Osteocyte (in vitro differentiated cells): ENCODE measurements at regions not wholly inside any gene's neighbourhood (a gene's known extent, or its start where the extent isn't known, plus 50 kb on each side); places are given as distances from the start of the nearest gene placed in this dataset.
A peak's percentile ranks its signal among the peaks of the same experiment; 100 is the strongest.

Experiments used
- DNase-seq: peaks from one replicate; pipeline ENCODE4 v3.0.0; 2021; ENCODE audit warnings: mixed read lengths; ENCODE audit not compliant: unreplicated experiment; ENCODE audit errors: extremely low spot score
- H3K27ac Mint-ChIP-seq: one replicate; pipeline ENCODE4 v1.8.0; 2021; ENCODE audit warnings: mild to moderate bottlenecking, mixed read lengths; ENCODE audit not compliant: unreplicated experiment
- H3K27me3 Mint-ChIP-seq: one replicate; pipeline ENCODE4 v1.8.0; 2021; ENCODE audit warnings: mixed read lengths; ENCODE audit not compliant: unreplicated experiment
- H3K36me3 Mint-ChIP-seq: one replicate; pipeline ENCODE4 v1.8.0; 2021; ENCODE audit warnings: mixed read lengths; ENCODE audit not compliant: unreplicated experiment
- H3K4me1 Mint-ChIP-seq: one replicate; pipeline ENCODE4 v1.8.0; 2021; ENCODE audit warnings: mixed read lengths; ENCODE audit not compliant: unreplicated experiment
- H3K4me3 Mint-ChIP-seq: one replicate; pipeline ENCODE4 v1.8.0; 2021; ENCODE audit warnings: mild to moderate bottlenecking, moderate library complexity, mixed read lengths; ENCODE audit not compliant: unreplicated experiment
- H3K9me3 Mint-ChIP-seq: one replicate; pipeline ENCODE4 v1.8.0; 2021; ENCODE audit warnings: mixed read lengths; ENCODE audit not compliant: unreplicated experiment
- TF ChIP-seq, protein P1 (sequence below): fragments of 200-600 bp; sonication (generic); IDR thresholded peaks from 2 replicates; pipeline ENCODE4 v1.5.0; 2021; ENCODE audit warnings: antibody characterized with exemption, mild to moderate bottlenecking, moderate library complexity

DNA sequence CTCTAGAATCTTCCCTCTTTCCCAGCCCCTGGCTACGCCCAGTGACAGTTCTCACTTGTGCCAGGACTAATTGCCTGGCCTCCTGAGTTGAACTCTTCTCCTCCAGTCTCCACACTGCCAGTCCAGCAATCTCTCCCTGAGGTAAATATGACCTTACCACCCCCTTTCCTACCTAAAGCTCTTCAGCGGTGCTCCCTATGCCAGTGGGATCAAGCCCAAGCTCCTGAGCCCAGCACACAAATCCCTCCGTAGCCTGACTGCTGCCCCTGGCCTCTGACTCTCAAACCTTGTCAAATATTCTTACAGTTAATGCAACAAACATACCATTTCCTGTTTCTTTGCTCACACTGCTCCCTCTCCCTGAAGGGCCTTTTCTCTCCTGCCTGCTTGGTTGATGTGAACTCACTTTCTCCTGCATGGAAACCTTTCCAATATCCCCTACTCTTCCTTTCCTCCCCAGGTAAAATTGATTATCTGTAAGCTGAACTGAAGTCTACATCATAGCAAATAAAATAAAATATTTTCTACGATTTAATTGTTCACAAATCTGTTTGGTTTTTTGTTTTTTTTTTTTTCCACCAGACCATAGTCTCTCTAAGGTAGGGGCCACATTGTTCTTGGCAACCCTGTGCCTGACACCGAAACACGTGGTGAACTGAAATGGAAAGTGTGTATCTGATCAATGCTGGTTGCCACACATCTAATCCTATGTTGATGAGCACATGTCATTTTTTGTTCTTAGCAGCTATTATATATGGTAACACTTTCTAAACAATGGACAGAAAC lies 147.5 kb downstream of the SLC38A6 start:
- H3K4me3 Mint-ChIP-seq = no peak overlapping the region
- DNase-seq = no peak

DNA sequence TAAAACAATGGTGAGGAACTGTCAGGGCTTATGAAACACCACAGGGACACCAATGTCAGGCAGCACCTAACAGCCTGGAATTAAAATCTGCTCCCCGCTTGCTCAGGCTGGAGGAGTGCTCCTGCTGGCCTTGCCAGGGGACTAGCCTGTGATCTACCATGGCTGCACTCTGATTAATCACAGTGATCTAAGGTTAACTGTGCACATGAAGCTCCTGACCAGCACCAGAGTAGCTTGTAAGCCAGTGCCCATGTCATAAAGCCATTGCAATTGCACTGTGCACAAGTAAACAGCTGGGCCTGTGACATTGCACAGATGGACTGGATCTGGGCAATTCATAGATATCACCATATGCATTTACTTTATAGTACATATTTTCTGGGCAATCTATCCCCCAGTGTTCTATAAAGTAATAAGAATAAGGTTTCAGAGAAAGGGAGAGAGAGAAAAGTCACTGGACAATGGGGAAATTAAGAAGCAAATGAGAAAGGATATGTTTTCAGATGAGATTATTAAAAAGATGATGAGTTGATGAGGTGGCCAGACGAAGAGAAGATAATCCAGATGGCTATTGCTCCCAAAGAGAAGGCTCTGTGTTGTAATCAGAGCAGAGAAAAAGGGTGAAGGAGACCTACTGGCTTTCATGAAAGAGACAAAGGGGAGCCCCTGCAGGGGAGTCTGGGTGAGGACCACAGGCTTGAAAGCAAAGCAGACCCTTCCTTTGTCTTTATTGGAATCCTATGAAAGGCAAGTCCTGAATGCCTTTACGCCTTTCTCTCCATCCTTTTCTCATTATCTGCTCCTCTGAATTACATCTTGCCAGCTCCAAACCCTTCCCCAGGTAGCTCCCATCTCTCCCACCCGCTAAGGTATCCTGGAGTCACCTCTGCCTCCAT lies 145.8 kb downstream of the SLC38A6 start:
- H3K9me3 Mint-ChIP-seq = no peaks in the 10 kb centered on the region
- no peak for DNase-seq
- H3K4me3 Mint-ChIP-seq = no peak overlapping the region
- TF ChIP-seq, protein P1, sequence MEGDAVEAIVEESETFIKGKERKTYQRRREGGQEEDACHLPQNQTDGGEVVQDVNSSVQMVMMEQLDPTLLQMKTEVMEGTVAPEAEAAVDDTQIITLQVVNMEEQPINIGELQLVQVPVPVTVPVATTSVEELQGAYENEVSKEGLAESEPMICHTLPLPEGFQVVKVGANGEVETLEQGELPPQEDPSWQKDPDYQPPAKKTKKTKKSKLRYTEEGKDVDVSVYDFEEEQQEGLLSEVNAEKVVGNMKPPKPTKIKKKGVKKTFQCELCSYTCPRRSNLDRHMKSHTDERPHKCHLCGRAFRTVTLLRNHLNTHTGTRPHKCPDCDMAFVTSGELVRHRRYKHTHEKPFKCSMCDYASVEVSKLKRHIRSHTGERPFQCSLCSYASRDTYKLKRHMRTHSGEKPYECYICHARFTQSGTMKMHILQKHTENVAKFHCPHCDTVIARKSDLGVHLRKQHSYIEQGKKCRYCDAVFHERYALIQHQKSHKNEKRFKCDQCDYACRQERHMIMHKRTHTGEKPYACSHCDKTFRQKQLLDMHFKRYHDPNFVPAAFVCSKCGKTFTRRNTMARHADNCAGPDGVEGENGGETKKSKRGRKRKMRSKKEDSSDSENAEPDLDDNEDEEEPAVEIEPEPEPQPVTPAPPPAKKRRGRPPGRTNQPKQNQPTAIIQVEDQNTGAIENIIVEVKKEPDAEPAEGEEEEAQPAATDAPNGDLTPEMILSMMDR = no peak
- H3K4me1 Mint-ChIP-seq = peaks cover 47% of the 10 kb centered on the region
- H3K27me3 Mint-ChIP-seq = no peaks in the 10 kb centered on the region
- peak overlapping the region; percentile 9 for H3K27ac Mint-ChIP-seq
- H3K36me3 Mint-ChIP-seq = no peaks in the 10 kb centered on the region

More for the DNA sequence above, 147.5 kb downstream of the SLC38A6 start:
- Mint-ChIP-seq H3K9me3 (no peaks in the 10 kb centered on the region), H3K27me3 (no peaks in the 10 kb centered on the region), H3K27ac (peak overlapping the region; percentile 78), H3K36me3 (no peaks in the 10 kb centered on the region), H3K4me1 (peaks cover 50% of the 10 kb centered on the region)
- TF ChIP-seq, protein P1 = no peak

DNA sequence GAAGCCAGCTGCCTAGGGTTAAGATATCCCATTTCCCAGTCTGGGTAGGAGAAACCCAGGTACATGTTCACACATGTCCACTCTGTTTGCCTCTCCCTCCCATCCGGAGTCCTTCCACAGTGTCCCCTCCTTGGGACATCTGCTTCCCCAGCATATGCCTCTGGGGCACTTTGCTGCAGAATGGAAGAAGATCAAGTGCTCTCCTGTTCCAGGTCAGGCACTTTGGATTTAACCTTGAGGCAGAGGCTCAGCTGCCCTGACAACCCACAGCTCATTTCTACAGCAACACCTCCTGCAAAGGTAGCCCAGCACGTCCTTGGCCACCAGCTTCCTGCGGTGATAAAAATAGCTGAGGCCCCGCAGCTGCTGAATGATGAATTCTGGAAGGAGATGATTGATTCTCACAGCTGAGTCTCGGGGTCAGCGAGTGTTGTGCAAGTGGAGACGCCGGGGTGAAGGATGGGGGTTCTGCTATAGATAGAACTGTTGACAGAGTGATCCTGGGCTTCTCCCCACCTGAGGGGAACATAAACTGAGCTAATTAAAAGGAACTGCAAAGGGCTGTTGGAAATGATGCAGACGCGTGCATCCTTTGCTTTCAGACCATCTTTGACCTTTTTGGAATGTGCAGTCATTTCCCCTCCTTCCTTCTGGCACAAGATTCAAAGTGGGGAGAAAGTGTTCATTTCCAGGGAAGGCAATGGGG lies 145.0 kb downstream of the SLC38A6 start:
- TF ChIP-seq, protein P1 = no peak
- Mint-ChIP-seq H3K4me3 (no peak overlapping the region), H3K27me3 (no peaks in the 10 kb centered on the region), H3K4me1 (peaks cover 50% of the 10 kb centered on the region), H3K27ac (peak overlapping the region; percentile 6), H3K9me3 (no peaks in the 10 kb centered on the region), H3K36me3 (no peaks in the 10 kb centered on the region)
- no peak for DNase-seq

DNA sequence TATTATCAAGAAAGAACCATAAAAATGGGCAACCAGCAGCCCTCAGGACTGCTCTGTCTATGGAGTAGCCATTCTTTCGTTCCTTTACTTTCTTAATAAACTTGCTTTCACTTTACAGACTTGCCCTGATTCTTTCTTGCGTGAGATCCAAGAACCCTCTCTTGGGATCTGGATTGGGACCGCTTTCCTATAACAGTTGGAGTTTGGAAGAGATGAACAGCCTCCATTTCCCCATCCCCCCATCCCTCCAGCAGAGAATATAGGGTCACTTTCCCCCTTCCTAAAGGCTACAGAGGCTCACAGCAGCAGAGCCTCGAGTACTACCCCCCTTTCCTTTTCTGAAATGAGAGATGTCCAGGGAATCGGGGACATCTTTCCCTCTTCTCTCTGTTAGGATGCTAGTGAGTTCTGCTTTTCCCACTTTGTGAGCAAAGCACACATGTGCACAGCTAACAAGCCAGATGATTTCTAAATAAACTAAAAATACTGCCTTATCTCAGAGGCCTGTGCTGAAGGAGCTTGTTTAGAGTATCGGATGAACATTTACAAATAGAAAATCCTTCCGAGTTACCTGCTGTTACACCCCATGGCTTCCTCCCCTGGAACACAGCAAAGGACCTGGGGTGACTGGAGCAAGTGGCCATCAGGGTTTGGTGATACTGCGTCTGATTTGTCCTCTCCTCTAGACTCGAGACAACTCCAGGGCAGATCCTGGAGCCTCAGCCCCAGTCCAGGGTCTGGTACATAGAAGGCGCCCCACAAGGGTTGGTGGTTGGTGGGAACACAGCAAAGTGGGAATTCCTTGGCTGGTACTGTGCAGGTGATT lies 144.2 kb downstream of the SLC38A6 start:
- TF ChIP-seq, protein P1 = no peak
- DNase-seq = no peak
- peak overlapping the region; percentile 31 for H3K27ac Mint-ChIP-seq

More for the DNA sequence above, 144.2 kb downstream of the SLC38A6 start:
- Mint-ChIP-seq H3K36me3 (peaks cover 4% of the 10 kb centered on the region), H3K27me3 (no peaks in the 10 kb centered on the region), H3K4me3 (no peak overlapping the region), H3K4me1 (peaks cover 55% of the 10 kb centered on the region), H3K9me3 (peaks cover 3% of the 10 kb centered on the region)
